A549 (cell line): ENCODE measurements at regions not wholly inside any gene's neighbourhood (a gene's known extent, or its start where the extent isn't known, plus 50 kb on each side); places are given as distances from the start of the nearest gene placed in this dataset.

ENCODE experiments used
- ATAC-seq, 2 experiments: fragments of 200-7000 bp in 1 of 2; fragments of >200 bp in 1 of 2; cut with Nextera tagmentation in 1 of 2; cut with Tn5 transposase in 1 of 2; 3 replicates each; pipeline versions ENCODE4 v1.8.0 to v1.9.1; 2018 to 2020; ENCODE audit warnings: mild to moderate bottlenecking in 1 of 2, moderate library complexity in 1 of 2
- CTCF ChIA-PET: fragments of 300-600 bp; sonication (Branson Sonifier 250); formaldehyde crosslinking; extraction: SDS; loops from one replicate; lab custom pipeline; 2021; ENCODE audit warnings: antibody characterized with exemption, inconsistent platforms; lab: Yijun Ruan, JAX
- POLR2A ChIA-PET: fragments of 350-600 bp; formaldehyde crosslinking; extraction: SDS; loops from one replicate; lab custom pipeline; 2021; ENCODE audit warnings: antibody characterized with exemption, inconsistent platforms; lab: Yijun Ruan, JAX
- DNase-seq, 2 experiments: peaks; one replicate each; pipeline versions ENCODE4 v3.0.0 to v3.0.0-alpha.2; 2011 to 2016; ENCODE audit warnings: low read depth in 1 of 2, low spot score in 1 of 2
- FAIRE-seq: peaks from 2 replicates; lab custom pipeline; 2011; peaks lifted over from hg19 to GRCh38; lab: Jason Lieb, UNC
- H3K27ac ChIP-seq, 2 experiments: fragments of >200 bp; sonication (Bioruptor Twin); formaldehyde crosslinking; 3 replicates each; pipeline ENCODE4 v1.5.1; 2016 to 2017
- H3K4me1 ChIP-seq: fragments of >200 bp; sonication (Bioruptor Twin); formaldehyde crosslinking; 3 replicates; pipeline ENCODE4 v1.6.1; 2016
- H3K4me2 ChIP-seq: fragments of >200 bp; sonication (Bioruptor Twin); formaldehyde crosslinking; 3 replicates; pipeline ENCODE4 v1.6.1; 2016
- H3K4me3 ChIP-seq: fragments of >200 bp; sonication (Bioruptor Twin); formaldehyde crosslinking; 3 replicates; pipeline ENCODE4 v1.5.1; 2016
- H3K9me3 ChIP-seq: fragments of >200 bp; sonication (Bioruptor Twin); formaldehyde crosslinking; 3 replicates; pipeline ENCODE4 v1.6.1; 2016
- BCL3 ChIP-seq: fragments of >200 bp; sonication (Bioruptor Twin); formaldehyde crosslinking; IDR thresholded peaks from 3 replicates; pipeline ENCODE4 v1.6.1; 2016
- CHD2 ChIP-seq: fragments of 150-350 bp; IDR thresholded peaks from 2 replicates; pipeline ENCODE4 v1.6.1; 2014; ENCODE audit warnings: low read length; ENCODE audit not compliant: partially characterized antibody
- CHD4 ChIP-seq: fragments of 200-600 bp; sonication (generic); IDR thresholded peaks from 2 replicates; pipeline ENCODE4 v1.6.1; 2016; ENCODE audit warnings: antibody characterized with exemption, mild to moderate bottlenecking, borderline replicate concordance
- EHF ChIP-seq: fragments of 250-450 bp; sonication (Bioruptor Pico); IDR thresholded peaks from 2 replicates; pipeline ENCODE4 v1.5.0; 2020; ENCODE audit warnings: mild to moderate bottlenecking
- FOSB ChIP-seq: fragments of 250-450 bp; sonication (Bioruptor Pico); IDR thresholded peaks from 2 replicates; pipeline ENCODE4 v1.5.0; 2020; ENCODE audit warnings: mild to moderate bottlenecking, moderate library complexity
- FOXS1 ChIP-seq: fragments of 250-450 bp; sonication (Bioruptor Pico); IDR thresholded peaks from 2 replicates; pipeline ENCODE4 v1.5.0; 2020; ENCODE audit warnings: mild to moderate bottlenecking, moderate library complexity
- GATA3 ChIP-seq: IDR thresholded peaks from 2 replicates; pipeline ENCODE4 v1.6.1; 2012; ENCODE audit warnings: borderline replicate concordance
- HOXA7 ChIP-seq: fragments of 250-450 bp; sonication (Bioruptor Pico); IDR thresholded peaks from 2 replicates; pipeline ENCODE4 v1.5.0; 2020; ENCODE audit warnings: mild to moderate bottlenecking, moderate library complexity
- HOXB13 ChIP-seq: fragments of 250-450 bp; sonication (Bioruptor Pico); IDR thresholded peaks from 2 replicates; pipeline ENCODE4 v1.5.0; 2020; ENCODE audit warnings: low read depth, mild to moderate bottlenecking, moderate library complexity
- HOXB5 ChIP-seq: fragments of 250-450 bp; sonication (Bioruptor Pico); IDR thresholded peaks from 2 replicates; pipeline ENCODE4 v1.5.0; 2020; ENCODE audit warnings: mild to moderate bottlenecking, moderate library complexity
- JUN ChIP-seq, 2 experiments: fragments of >200 bp; sonication (Bioruptor Twin); formaldehyde crosslinking; IDR thresholded peaks; 2 replicates in 1 of 2; 3 replicates in 1 of 2; pipeline ENCODE4 v1.6.1; 2016 to 2017
- KDM5A ChIP-seq: fragments of 200-600 bp; sonication (generic); IDR thresholded peaks from 2 replicates; pipeline ENCODE4 v1.6.1; 2016; ENCODE audit warnings: antibody characterized with exemption, mild to moderate bottlenecking
- NR3C1 ChIP-seq: fragments of >200 bp; sonication (Bioruptor Twin); formaldehyde crosslinking; IDR thresholded peaks from 3 replicates; pipeline ENCODE4 v1.6.1; 2017
- PHF8 ChIP-seq: fragments of 200-600 bp; sonication (generic); IDR thresholded peaks from 2 replicates; pipeline ENCODE4 v1.6.1; 2016; ENCODE audit warnings: low read depth, mild to moderate bottlenecking, antibody characterized with exemption, moderate library complexity, borderline replicate concordance
- POLR2AphosphoS2 ChIP-seq: conservative IDR thresholded peaks from 2 replicates; pipeline ENCODE4 v1.6.1; 2012; ENCODE audit warnings: low read length, improper control_type of control experiment, inconsistent platforms
- RAD21 ChIP-seq, 2 experiments: fragments of >200 bp in 1 of 2; sonication (Bioruptor Twin) in 1 of 2; formaldehyde crosslinking in 1 of 2; IDR thresholded peaks in 1 of 2; conservative IDR thresholded peaks in 1 of 2; 2 replicates in 1 of 2; 3 replicates in 1 of 2; pipeline ENCODE4 v1.6.1; 2012 to 2018; ENCODE audit warnings: inconsistent platforms in 1 of 2
- RCOR1 ChIP-seq: fragments of 150-350 bp; IDR thresholded peaks from 2 replicates; pipeline ENCODE4 v1.6.1; 2014; ENCODE audit warnings: antibody characterized with exemption, low read length, low read depth
- RNF2 ChIP-seq: fragments of 200-600 bp; sonication (generic); IDR thresholded peaks from 2 replicates; pipeline ENCODE4 v1.6.1; 2016; ENCODE audit warnings: low read depth, mild to moderate bottlenecking, antibody characterized with exemption, moderate library complexity, borderline replicate concordance
- TFCP2L1 ChIP-seq: fragments of 250-450 bp; sonication (Bioruptor Pico); IDR thresholded peaks from 2 replicates; pipeline ENCODE4 v1.5.0; 2021; ENCODE audit warnings: mild to moderate bottlenecking
- USF2 ChIP-seq: fragments of 450-650 bp; IDR thresholded peaks from 2 replicates; pipeline ENCODE4 v1.6.1; 2014; ENCODE audit warnings: antibody characterized with exemption
- ZC3H11A ChIP-seq: fragments of 450-650 bp; IDR thresholded peaks from 2 replicates; pipeline ENCODE4 v1.6.1; 2014; ENCODE audit warnings: antibody characterized with exemption, mild to moderate bottlenecking
- ZFP36 ChIP-seq: fragments of 450-650 bp; IDR thresholded peaks from 2 replicates; pipeline ENCODE4 v1.6.1; 2014; ENCODE audit warnings: borderline replicate concordance; ENCODE audit not compliant: partially characterized antibody
- WGBS: methylation state at CpG from one replicate; pipeline ENCODE4 v1.1.6; 2017; ENCODE audit errors: missing lambda C conversion rate; 5-methylcytosine and 5-hydroxymethylcytosine counted together
- TF ChIP-seq, protein P1 (sequence below): fragments of 150-350 bp; IDR thresholded peaks from 2 replicates; pipeline ENCODE4 v1.6.1; 2014; ENCODE audit warnings: low read depth, mild to moderate bottlenecking, low read length

- TF ChIP-seq GATA3, result no peak
- TF ChIP-seq RAD21 (conservative IDR thresholded peaks at IDR 0.05 in 1 of 2, IDR thresholded peaks at IDR 0.05 in 1 of 2), result no peak
- TF ChIP-seq USF2, result no peak
- TF ChIP-seq ZC3H11A, result no peak
- TF ChIP-seq CHD2, result no peak
- no peak for TF ChIP-seq TFCP2L1 (CRISPR knock-in tag)
- TF ChIP-seq PHF8, result no peak
- TF ChIP-seq NR3C1, result no peak
- no peak for TF ChIP-seq HOXB13 (CRISPR knock-in tag)
- no peak for TF ChIP-seq RCOR1
- no peak for TF ChIP-seq CHD4
- TF ChIP-seq, protein P1, sequence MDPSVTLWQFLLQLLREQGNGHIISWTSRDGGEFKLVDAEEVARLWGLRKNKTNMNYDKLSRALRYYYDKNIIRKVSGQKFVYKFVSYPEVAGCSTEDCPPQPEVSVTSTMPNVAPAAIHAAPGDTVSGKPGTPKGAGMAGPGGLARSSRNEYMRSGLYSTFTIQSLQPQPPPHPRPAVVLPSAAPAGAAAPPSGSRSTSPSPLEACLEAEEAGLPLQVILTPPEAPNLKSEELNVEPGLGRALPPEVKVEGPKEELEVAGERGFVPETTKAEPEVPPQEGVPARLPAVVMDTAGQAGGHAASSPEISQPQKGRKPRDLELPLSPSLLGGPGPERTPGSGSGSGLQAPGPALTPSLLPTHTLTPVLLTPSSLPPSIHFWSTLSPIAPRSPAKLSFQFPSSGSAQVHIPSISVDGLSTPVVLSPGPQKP, result no peak
- no peak for TF ChIP-seq KDM5A
- no peak for DNase-seq
- Histone ChIP-seq H3K4me2 (no peak overlapping the region), H3K27ac (no peak overlapping the region), H3K4me1 (no peaks in the 10 kb centered on the region), H3K9me3 (no peaks in the 10 kb centered on the region), H3K4me3 (no peak overlapping the region)
- 34% methylated on average over 3 of the region's 3 CpGs for whole genome bisulfite sequencing
- no peak for FAIRE-seq
- no peak for ATAC-seq
- POLR2A ChIA-PET, result no interaction called here
- CTCF ChIA-PET, result no interaction called here
These were observed 372.4 kb upstream of the SPRED2 start for GRCh38 chr2:65804777-65805176.

DNA sequence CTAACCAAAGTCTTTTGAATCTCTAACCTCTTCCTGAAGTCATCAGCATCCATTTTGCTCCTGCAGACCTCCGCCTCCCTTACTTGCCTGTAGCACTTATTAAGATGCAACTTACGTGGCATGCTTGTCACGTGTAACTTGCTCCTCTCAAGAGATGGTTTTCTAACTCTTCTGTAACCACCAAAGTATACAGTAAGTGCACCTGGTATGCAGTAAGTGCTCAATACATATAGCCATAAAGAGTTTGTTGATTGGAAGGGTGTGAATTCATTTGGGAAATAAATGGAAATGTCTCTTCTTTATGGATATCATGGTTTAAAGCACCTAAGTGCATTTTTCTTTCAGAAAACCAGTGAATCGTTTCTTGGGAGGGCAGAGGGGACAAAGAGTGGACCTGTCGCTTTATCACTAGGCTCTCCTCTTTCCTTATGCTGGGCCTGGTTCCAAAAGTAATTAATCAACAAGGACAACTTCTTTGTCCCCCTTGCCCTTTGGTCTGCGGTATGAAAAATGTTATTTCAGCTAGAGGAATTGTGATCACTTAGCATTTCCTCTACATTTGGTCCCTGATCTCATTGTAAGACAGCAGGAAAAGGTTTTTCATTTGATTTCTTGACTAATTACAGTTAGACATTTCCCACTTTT is 370.0 kb upstream of the SPRED2 start:
- no peak overlapping the region for H3K4me3 ChIP-seq
- no peak overlapping the region for H3K4me2 ChIP-seq
- no peak overlapping the region for H3K27ac ChIP-seq
- FAIRE-seq (no peak), DNase-seq (no peak), ATAC-seq (no peak)
- H3K9me3 ChIP-seq, result no peaks in the 10 kb centered on the region
- CTCF ChIA-PET, result no interaction called here
- TF ChIP-seq HOXB13 (CRISPR knock-in tag), result no peak
- no peak for TF ChIP-seq RNF2
- no peak for TF ChIP-seq HOXA7
- TF ChIP-seq ZFP36, result no peak
- TF ChIP-seq CHD2, result no peak
- TF ChIP-seq POLR2AphosphoS2, result no peak
- TF ChIP-seq BCL3, result no peak
- TF ChIP-seq HOXB5, result no peak
- no peak for TF ChIP-seq EHF
- no peak for TF ChIP-seq RAD21 (conservative IDR thresholded peaks at IDR 0.05 in 1 of 2, IDR thresholded peaks at IDR 0.05 in 1 of 2)
- no peak for TF ChIP-seq TFCP2L1 (CRISPR knock-in tag)
- no peak for TF ChIP-seq FOSB (CRISPR knock-in tag)
- TF ChIP-seq RCOR1, result no peak
- TF ChIP-seq PHF8, result no peak
- TF ChIP-seq FOXS1 (CRISPR knock-in tag), result no peak
- no peak for TF ChIP-seq JUN (IDR thresholded peaks at IDR 0.05)
- WGBS, result 3% methylated on average over 6 of the region's 6 CpGs
- POLR2A ChIA-PET, result no interaction called here
- no peaks in the 10 kb centered on the region for H3K4me1 ChIP-seq
